ENCODE measurements at regions not wholly inside any gene's neighbourhood (a gene's known extent, or its start where the extent isn't known, plus 50 kb on each side); places are given as distances from the start of the nearest gene placed in this dataset.

DNA sequence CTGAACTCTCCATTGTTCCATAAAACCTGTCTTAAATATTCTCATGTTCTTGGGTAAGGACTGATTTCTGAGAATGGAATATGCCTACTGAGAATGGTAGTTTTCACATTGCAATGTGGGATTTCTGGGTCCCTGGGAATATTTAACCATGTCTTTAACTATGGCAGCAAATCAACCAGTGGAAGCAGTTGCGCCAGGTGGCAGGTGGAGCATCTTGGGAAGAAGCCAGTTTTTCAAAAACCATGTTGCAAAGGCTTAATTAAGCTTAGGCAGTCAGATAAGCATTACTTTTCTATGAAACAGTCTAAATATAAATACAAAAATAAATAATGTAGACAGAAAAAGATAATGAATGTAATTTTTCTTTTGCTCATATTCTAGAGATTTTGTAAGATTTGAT is 448.1 kb downstream of the ADAMTS20 start:
- Histone ChIP-seq H3K4me3 (no peak overlapping the region), H3K27ac (no peak overlapping the region)
- no peak for DNase-seq (ENCODE audit: low spot score)
- TF ChIP-seq CTCF (IDR thresholded peaks at IDR 0.05), result no peak

DNA sequence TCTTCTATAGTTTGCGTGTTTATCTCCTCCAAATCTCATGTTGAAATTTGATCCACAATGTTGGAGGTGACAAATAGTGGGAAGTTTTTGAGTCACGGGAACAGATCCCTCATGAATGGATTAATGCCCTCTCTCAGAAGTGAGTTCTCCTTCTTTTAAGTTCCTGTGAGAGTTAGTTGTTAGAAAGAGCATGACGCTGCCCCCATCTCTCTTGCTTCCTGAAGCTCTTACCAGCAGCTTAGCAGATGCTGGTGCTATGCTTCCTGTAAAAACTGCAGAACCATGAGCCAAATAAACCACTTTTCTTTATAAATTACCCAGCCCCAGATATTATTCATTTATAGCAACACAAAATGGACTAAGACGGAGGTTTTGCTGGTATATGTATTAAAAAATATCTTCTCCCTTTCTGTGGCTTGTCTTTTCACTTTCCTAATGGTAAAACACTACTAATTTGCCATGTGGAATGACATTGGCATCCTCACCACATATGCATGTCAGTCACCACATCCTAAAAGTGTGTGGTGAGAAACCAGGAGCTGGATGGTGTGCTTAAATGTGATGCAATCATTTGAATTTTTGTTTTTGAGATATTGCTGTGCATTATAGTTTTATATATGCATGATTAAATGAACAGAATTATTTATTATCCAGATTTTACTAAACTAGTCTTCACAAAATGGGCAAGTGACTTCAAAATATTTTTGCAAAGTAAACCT is 449.3 kb downstream of the ADAMTS20 start:
- no peak for DNase-seq (ENCODE audit: low spot score)
- H3K4me3 ChIP-seq, result no peak overlapping the region
- no peak overlapping the region for H3K27ac ChIP-seq
- no peak for TF ChIP-seq CTCF (IDR thresholded peaks at IDR 0.05)

DNA sequence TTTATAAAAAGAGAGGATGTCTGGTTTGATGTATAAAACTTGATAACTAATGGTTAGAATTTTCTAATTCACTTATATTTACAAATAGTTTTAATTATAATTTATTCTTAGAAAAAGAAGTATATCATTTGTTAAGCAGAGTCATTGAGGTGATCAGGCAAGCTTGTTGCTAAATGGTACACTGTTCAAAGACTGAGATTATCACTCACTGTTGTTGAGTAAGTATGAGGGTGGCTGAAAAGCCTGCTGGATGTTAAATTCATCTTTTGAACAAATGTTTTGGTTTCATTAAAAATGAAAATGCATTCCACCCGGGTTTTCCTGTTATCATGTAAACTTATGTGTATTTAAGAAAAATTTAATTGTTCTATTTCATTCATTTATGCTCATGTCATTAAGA is 451.8 kb downstream of the ADAMTS20 start:
- H3K4me3 ChIP-seq, result no peak overlapping the region
- no peak overlapping the region for H3K27ac ChIP-seq
- no peak for TF ChIP-seq CTCF (IDR thresholded peaks at IDR 0.05)
- no peak for DNase-seq (ENCODE audit: low spot score)

DNA sequence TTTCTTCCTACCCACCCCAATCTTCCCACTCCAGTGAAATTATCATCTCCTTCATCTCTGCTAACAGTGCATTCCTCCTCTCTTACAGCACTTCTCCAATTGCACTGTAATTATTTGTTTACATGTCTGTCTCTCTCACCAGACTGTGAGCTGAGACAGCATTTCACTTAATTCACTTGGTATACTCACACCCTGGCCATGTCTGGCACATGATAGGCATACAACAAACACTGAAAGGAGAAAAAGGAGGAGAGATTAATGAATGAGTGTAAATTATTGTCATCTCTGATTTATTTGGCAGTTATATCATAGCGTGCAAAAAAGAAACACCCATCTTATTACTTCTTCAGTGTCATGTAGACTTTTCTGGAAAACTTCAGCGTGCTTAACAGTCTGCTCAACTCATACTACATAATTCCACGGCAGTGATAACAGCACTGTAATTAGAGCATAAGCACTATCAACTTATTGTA is 452.3 kb downstream of the ADAMTS20 start:
- no peak for TF ChIP-seq CTCF (IDR thresholded peaks at IDR 0.05)
- no peak for DNase-seq (ENCODE audit: low spot score)
- Histone ChIP-seq H3K4me3 (no peak overlapping the region), H3K27ac (no peak overlapping the region)

GRCh38 chr12:43098766-43099550 is 453.0 kb downstream of the ADAMTS20 start:
- DNase-seq (ENCODE audit: low spot score), result no peak
- no peak overlapping the region for H3K4me3 ChIP-seq
- no peak for TF ChIP-seq CTCF (IDR thresholded peaks at IDR 0.05)
- no peak overlapping the region for H3K27ac ChIP-seq

- TF ChIP-seq CTCF (IDR thresholded peaks at IDR 0.05), result no peak
- DNase-seq (ENCODE audit: low spot score), result no peak
- H3K27ac ChIP-seq, result no peak overlapping the region
- H3K4me3 ChIP-seq, result no peak overlapping the region
Measured at GRCh38 chr12:43098071-43098470, 453.9 kb downstream of the ADAMTS20 start.

- no peak for DNase-seq (ENCODE audit: low spot score)
- no peak overlapping the region for H3K27ac ChIP-seq
- no peak for TF ChIP-seq CTCF (IDR thresholded peaks at IDR 0.05)
- H3K4me3 ChIP-seq, result no peak overlapping the region
Measured at GRCh38 chr12:43097471-43097870, 454.5 kb downstream of the ADAMTS20 start.

Data from coronary artery (tissue), 2 donors.